Body of pancreas (tissue), 4 donors: ENCODE measurements at regions not wholly inside any gene's neighbourhood (a gene's known extent, or its start where the extent isn't known, plus 50 kb on each side); places are given as distances from the start of the nearest gene placed in this dataset.

Experiments
- ATAC-seq: fragments of 150-250 bp; one replicate; pipeline ENCODE4 v1.9.1; 2016
- DNase-seq, 4 donors: peaks; one replicate each; pipeline ENCODE4 v3.0.0-alpha.2; 2019
- H3K27ac ChIP-seq, 4 donors: fragments of 200-600 bp; sonication (generic); 1 replicate in 3 of 4; 2 replicates in 1 of 4; pipeline versions ENCODE4 v1.5.1 to v1.6.1; 2016 to 2019; ENCODE audit warnings: mild to moderate bottlenecking in 1 of 4, mixed read lengths in 1 of 4, moderate library complexity in 1 of 4
- H3K27me3 ChIP-seq, 2 donors: fragments of 200-600 bp; sonication (generic); one replicate each; pipeline ENCODE4 v1.6.0; 2016; ENCODE audit warnings: mild to moderate bottlenecking in 1 of 2
- H3K36me3 ChIP-seq, 2 donors: fragments of 200-600 bp; sonication (generic); replicated peaks in 1 of 2; 2 replicates each; pipeline ENCODE4 v1.5.1; 2016; ENCODE audit warnings: low read depth in 2 of 2; ENCODE audit not compliant: insufficient read depth in 1 of 2
- H3K4me1 ChIP-seq: fragments of 200-600 bp; sonication (generic); one replicate; pipeline ENCODE4 v1.6.0; 2016
- H3K4me3 ChIP-seq, 2 donors: fragments of 200-600 bp; sonication (generic); 1 replicate in 1 of 2; 2 replicates in 1 of 2; pipeline ENCODE4 v1.5.1; 2016 to 2019
- H3K9me3 ChIP-seq, 3 donors: fragments of 200-600 bp; sonication (generic); 1 replicate in 2 of 3; 2 replicates in 1 of 3; pipeline ENCODE4 v1.5.1; 2016
- CTCF ChIP-seq, 7 experiments: fragments of 450-650 bp in 4 of 7; fragments of 200-600 bp in 3 of 7; sonication (generic) in 3 of 7; IDR thresholded peaks; one replicate each; pipeline ENCODE4 v1.5.1; 2016 to 2019; ENCODE audit warnings: antibody characterized with exemption in 7 of 7
- POLR2A ChIP-seq, 3 donors: fragments of 450-650 bp; IDR thresholded peaks; one replicate each; pipeline ENCODE4 v1.6.1; 2016; ENCODE audit warnings: antibody characterized with exemption in 3 of 3, mild to moderate bottlenecking in 2 of 3
- WGBS, 2 donors: methylation state at CpG; one replicate each; pipeline ENCODE4 v1.1.5; 2017; 5-methylcytosine and 5-hydroxymethylcytosine counted together
- intact Hi-C: fragments of 100-400 bp; cut with DNase I; formaldehyde crosslinking; loops from one replicate; pipeline ENCODE4 v1.15.1; 2023

GRCh38 chr5:142473038-142473437 is 148.2 kb upstream of the SPRY4 start:
- DNase-seq (no peak), ATAC-seq (no peak)
- Histone ChIP-seq H3K9me3 (no peaks in the 10 kb centered on the region), H3K36me3 (no peaks in the 10 kb centered on the region), H3K27ac (no peak overlapping the region), H3K4me1 (no peaks in the 10 kb centered on the region), H3K27me3 (no peaks in the 10 kb centered on the region), H3K4me3 (no peak overlapping the region)
- intact Hi-C loops: no loop called here
- TF ChIP-seq CTCF (IDR thresholded peaks at IDR 0.05) (no peak), POLR2A (IDR thresholded peaks at IDR 0.05) (no peak)

- Histone ChIP-seq H3K27ac (no peak overlapping the region), H3K36me3 (no peaks in the 10 kb centered on the region), H3K27me3 (no peaks in the 10 kb centered on the region), H3K9me3 (no peaks in the 10 kb centered on the region), H3K4me1 (no peaks in the 10 kb centered on the region), H3K4me3 (no peak overlapping the region)
- ATAC-seq (no peak), DNase-seq (no peak)
- WGBS, 2 donors: 76 to 78% methylated on average over 7 of the region's 7 CpGs
- intact Hi-C loops: no loop called here
- TF ChIP-seq POLR2A (IDR thresholded peaks at IDR 0.05): no peak
- TF ChIP-seq CTCF (IDR thresholded peaks at IDR 0.05): no peak
Observed at GRCh38 chr5:142472306-142472951, 147.6 kb upstream of the SPRY4 start.

GRCh38 chr5:142466195-142466971 is 141.6 kb upstream of the SPRY4 start:
- DNase-seq: no peak
- Histone ChIP-seq H3K4me1 (no peaks in the 10 kb centered on the region), H3K27ac (no peak overlapping the region), H3K4me3 (no peak overlapping the region), H3K9me3 (no peaks in the 10 kb centered on the region), H3K36me3 (no peaks in the 10 kb centered on the region), H3K27me3 (no peaks in the 10 kb centered on the region)
- intact Hi-C loops: no loop called here
- WGBS, 2 donors: 58 to 62% methylated on average over 7 of the region's 7 CpGs
- TF ChIP-seq CTCF (IDR thresholded peaks at IDR 0.05) (no peak), POLR2A (IDR thresholded peaks at IDR 0.05) (no peak)
- ATAC-seq: no peak

GRCh38 chr5:142465476-142465875 is 140.7 kb upstream of the SPRY4 start:
- no peaks in the 10 kb centered on the region for H3K4me1 ChIP-seq
- TF ChIP-seq CTCF (IDR thresholded peaks at IDR 0.05) (no peak), POLR2A (IDR thresholded peaks at IDR 0.05) (no peak)
- ATAC-seq (no peak), DNase-seq (no peak)
- H3K9me3 ChIP-seq: no peaks in the 10 kb centered on the region
- intact Hi-C loops: no loop called here
- no peaks in the 10 kb centered on the region for H3K27me3 ChIP-seq
- H3K4me3 ChIP-seq: no peak overlapping the region
- H3K36me3 ChIP-seq: no peaks in the 10 kb centered on the region
- WGBS, 2 donors: 40 to 56% methylated on average over 1 of the region's 1 CpG
- H3K27ac ChIP-seq: no peak overlapping the region

- WGBS, 2 donors: 51 to 58% methylated on average over 2 of the region's 2 CpGs
- ATAC-seq: no peak
- Histone ChIP-seq H3K36me3 (no peaks in the 10 kb centered on the region), H3K9me3 (no peaks in the 10 kb centered on the region), H3K4me3 (no peak overlapping the region), H3K4me1 (no peaks in the 10 kb centered on the region), H3K27ac (no peak overlapping the region), H3K27me3 (no peaks in the 10 kb centered on the region)
- DNase-seq: no peak
- TF ChIP-seq POLR2A (IDR thresholded peaks at IDR 0.05) (no peak), CTCF (IDR thresholded peaks at IDR 0.05) (no peak)
- intact Hi-C loops: no loop called here
Observed at GRCh38 chr5:142463904-142464303, 139.1 kb upstream of the SPRY4 start.
